Esophagus muscularis mucosa (tissue), 4 donors: ENCODE measurements at regions not wholly inside any gene's neighbourhood (a gene's known extent, or its start where the extent isn't known, plus 50 kb on each side); places are given as distances from the start of the nearest gene placed in this dataset.
"Not testable (repeated sequence)": the region's sequence is repeated elsewhere in the genome, so short reads cannot be mapped to it uniquely, and the experiment has no call there.

Source experiments
- CTCF ChIP-seq, 3 experiments: fragments of 200-600 bp in 2 of 3; fragments of 450-650 bp in 1 of 3; sonication (generic) in 2 of 3; IDR thresholded peaks; one replicate each; pipeline ENCODE4 v1.5.1; 2017 to 2019; ENCODE audit warnings: antibody characterized with exemption in 3 of 3, mild to moderate bottlenecking in 2 of 3, moderate library complexity in 1 of 3
- EP300 ChIP-seq: sonication (generic); formaldehyde crosslinking; IDR thresholded peaks from one replicate; pipeline ENCODE4 v1.6.1; 2017; ENCODE audit warnings: antibody characterized with exemption
- POLR2A ChIP-seq: fragments of 450-650 bp; IDR thresholded peaks from one replicate; pipeline ENCODE4 v1.6.1; 2017; ENCODE audit warnings: antibody characterized with exemption, moderate library complexity, mild to moderate bottlenecking, low read depth

DNA sequence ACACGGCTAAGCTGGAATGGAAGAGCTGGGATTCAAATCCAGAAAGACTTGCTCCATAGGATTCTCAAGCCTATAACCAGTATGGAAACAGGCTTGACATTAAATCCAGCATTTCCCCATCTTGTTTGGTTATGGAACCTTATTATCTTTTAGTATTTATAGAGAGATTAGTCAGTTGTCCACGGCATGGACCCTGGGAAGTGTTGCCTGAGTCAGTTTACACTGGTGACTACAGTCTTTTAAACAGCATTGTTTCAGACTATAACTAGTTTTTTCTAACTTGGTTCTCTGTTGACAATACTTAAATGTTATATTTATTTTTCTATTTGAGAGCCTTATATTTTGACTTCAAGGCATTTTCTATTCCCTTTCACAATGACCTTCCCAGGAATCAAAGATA lies 106.7 kb downstream of the SYT15B start:
- TF ChIP-seq CTCF (IDR thresholded peaks at IDR 0.05); POLR2A; EP300: not testable (repeated sequence)
